ENCODE measurements at regions not wholly inside any gene's neighbourhood (a gene's known extent, or its start where the extent isn't known, plus 50 kb on each side); places are given as distances from the start of the nearest gene placed in this dataset.

DNA sequence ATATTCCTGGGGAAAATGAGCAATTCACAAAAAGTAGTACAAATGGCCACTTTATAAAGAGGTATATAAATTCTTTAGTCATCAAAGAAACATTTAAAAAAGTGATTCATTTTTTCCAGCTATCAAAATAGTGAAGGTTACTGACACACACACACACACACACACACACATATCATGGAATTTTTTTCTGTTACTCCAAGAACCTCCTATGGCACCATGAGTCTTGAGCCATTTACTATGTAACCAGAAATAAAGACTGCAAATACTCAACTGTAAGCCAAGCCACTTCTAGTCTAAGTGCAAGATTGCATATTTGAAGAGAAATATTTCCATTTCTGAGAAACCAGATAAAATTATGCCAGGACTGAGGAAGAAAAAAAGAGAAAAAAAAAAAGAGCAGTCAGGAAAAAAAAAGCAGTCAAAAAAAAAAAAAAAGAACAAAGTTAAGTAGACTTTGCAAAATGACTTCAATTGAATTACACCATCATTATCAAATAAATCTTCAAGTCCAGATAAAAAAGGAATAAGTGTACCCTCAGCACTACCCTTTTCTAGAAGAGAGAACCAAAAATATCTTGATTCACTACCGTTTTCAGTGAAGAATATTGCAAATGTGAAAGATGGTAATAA lies 275.7 kb downstream of the DAD1 start:
- TF ChIP-seq, protein P1, sequence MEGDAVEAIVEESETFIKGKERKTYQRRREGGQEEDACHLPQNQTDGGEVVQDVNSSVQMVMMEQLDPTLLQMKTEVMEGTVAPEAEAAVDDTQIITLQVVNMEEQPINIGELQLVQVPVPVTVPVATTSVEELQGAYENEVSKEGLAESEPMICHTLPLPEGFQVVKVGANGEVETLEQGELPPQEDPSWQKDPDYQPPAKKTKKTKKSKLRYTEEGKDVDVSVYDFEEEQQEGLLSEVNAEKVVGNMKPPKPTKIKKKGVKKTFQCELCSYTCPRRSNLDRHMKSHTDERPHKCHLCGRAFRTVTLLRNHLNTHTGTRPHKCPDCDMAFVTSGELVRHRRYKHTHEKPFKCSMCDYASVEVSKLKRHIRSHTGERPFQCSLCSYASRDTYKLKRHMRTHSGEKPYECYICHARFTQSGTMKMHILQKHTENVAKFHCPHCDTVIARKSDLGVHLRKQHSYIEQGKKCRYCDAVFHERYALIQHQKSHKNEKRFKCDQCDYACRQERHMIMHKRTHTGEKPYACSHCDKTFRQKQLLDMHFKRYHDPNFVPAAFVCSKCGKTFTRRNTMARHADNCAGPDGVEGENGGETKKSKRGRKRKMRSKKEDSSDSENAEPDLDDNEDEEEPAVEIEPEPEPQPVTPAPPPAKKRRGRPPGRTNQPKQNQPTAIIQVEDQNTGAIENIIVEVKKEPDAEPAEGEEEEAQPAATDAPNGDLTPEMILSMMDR (IDR thresholded peaks at IDR 0.05) = no peak
- no peak for TF ChIP-seq POLR2AphosphoS5 (IDR thresholded peaks at IDR 0.05)
- TF ChIP-seq POLR2A (IDR thresholded peaks at IDR 0.05) = no peak
- TF ChIP-seq EP300 (IDR thresholded peaks at IDR 0.05) = no peak
